C4-2B (cell line): ENCODE measurements at regions not wholly inside any gene's neighbourhood (a gene's known extent, or its start where the extent isn't known, plus 50 kb on each side); places are given as distances from the start of the nearest gene placed in this dataset.

Experiments used
- H3K27ac ChIP-seq: fragments of 450-650 bp; 2 replicates; pipeline ENCODE4 v1.5.1; 2017
- ZFX ChIP-seq: fragments of 450-650 bp; IDR thresholded peaks from 2 replicates; pipeline ENCODE4 v1.6.1; 2017
- TF ChIP-seq, protein P1 (sequence below): fragments of 450-650 bp; conservative IDR thresholded peaks from 2 replicates; pipeline ENCODE4 v1.5.1; 2017; ENCODE audit warnings: mild to moderate bottlenecking

DNA sequence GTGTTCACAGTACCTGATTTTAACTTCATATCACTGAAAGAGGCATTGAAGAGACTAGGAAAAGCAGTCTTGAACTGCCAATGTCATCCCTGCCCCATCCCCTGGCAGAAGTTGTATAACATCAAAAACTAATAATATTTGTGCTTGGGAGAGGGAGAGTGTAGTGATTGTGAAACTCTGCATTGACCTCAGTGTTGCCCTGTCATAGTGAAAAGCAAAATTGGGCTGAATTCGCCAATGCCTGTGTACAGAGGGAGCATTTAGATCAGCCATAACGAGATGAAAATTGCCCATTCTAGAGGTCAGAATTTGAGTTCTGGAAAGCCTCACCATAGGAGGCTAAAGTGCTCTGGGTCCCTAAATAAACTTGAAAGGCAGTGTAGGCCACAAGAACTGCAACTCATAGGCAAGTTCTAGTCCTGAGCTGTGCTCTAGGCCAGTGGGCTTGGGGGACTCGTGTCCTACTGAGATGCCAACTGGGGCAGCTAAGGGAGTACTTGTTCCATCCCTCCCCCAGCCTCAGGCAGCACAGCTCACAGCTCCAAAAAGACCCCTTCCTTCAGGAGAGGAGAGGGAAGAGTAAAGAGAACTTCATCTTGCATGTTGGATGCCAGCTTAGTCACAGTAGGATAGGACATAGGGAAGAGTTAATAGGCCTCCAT is 855.6 kb downstream of the TSN start:
- TF ChIP-seq, protein P1, sequence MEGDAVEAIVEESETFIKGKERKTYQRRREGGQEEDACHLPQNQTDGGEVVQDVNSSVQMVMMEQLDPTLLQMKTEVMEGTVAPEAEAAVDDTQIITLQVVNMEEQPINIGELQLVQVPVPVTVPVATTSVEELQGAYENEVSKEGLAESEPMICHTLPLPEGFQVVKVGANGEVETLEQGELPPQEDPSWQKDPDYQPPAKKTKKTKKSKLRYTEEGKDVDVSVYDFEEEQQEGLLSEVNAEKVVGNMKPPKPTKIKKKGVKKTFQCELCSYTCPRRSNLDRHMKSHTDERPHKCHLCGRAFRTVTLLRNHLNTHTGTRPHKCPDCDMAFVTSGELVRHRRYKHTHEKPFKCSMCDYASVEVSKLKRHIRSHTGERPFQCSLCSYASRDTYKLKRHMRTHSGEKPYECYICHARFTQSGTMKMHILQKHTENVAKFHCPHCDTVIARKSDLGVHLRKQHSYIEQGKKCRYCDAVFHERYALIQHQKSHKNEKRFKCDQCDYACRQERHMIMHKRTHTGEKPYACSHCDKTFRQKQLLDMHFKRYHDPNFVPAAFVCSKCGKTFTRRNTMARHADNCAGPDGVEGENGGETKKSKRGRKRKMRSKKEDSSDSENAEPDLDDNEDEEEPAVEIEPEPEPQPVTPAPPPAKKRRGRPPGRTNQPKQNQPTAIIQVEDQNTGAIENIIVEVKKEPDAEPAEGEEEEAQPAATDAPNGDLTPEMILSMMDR: no peak
- TF ChIP-seq ZFX: no peak
- no peak overlapping the region for H3K27ac ChIP-seq

DNA sequence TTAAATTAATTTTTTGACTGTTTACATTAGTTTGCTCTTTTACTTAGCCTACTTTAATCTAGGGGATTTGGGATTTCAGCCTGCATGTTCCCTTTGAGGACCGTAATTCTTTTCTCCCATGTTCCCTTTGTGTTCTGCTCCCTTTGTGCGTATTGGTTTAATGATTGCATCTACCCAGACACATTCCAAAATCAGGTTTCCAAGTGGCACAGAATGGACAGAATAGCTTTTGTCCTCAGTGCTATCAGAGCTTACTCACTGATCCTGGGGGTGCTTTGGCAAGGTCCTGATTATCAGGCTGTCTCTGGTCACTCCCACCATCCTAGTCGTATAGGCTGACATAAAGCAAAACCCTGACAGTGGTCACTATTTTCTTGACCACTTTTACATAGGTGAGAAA is 867.5 kb downstream of the TSN start:
- no peak for TF ChIP-seq ZFX
- TF ChIP-seq, protein P1: no peak
- H3K27ac ChIP-seq: no peak overlapping the region

DNA sequence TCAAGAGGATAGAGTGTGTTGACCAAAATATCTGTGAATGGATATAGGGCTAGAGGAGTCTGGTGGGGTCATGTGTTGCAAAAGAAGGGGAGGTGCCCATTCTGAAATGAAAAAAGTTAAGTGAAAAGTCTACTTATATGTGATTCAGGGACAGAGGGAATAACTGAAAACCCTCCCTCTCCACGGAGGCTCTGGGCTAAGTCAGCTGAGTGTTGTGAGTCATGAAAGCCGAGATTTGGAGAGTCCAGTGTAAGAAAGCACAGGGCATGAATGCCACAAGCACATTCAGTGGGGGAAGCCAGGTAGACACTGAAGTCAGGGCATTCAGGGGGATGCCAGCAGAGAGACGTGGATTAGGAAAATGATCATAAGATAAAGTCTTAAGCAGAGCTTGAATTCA is 871.9 kb downstream of the TSN start:
- TF ChIP-seq ZFX: no peak
- TF ChIP-seq, protein P1: no peak
- no peak overlapping the region for H3K27ac ChIP-seq

DNA sequence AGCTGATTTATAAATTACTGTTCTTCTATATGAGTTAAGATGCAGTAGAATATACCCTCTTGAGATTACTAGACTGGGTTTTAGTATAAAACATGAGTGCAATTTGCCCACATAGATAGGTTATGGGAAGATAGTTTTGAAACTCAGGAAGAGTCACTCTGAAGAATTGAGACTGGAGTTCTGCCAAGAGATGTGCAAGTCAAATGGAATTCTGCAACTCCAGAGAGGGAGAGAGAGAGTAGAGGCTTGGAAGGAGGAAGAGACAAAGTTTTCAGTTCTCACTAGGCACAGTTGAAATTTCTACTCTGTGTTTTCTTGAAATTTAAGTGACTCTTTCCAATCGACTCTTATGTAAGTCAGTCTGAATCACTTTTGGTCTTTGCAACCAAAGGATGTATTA is 878.8 kb downstream of the TSN start:
- no peak overlapping the region for H3K27ac ChIP-seq
- no peak for TF ChIP-seq ZFX
- TF ChIP-seq, protein P1: no peak

DNA sequence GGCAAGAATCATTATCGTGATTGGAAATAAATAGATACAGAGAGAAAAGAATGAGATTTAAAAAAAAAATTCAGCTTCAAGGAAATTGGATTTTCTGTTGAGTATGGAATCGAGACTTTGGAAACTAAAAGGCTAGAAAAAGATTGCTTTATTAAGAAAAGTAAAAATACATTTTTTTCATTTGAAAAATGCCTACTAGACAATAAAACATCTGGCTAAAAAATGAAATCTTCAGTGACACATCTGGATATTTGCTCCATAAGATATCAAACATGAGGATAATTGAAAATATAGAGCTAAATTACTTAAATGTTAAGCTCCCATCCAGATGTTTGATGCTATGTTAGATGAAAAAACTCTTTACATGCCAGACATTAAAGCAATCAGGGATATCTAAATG is 879.5 kb downstream of the TSN start:
- TF ChIP-seq, protein P1: no peak
- no peak for TF ChIP-seq ZFX
- no peak overlapping the region for H3K27ac ChIP-seq

DNA sequence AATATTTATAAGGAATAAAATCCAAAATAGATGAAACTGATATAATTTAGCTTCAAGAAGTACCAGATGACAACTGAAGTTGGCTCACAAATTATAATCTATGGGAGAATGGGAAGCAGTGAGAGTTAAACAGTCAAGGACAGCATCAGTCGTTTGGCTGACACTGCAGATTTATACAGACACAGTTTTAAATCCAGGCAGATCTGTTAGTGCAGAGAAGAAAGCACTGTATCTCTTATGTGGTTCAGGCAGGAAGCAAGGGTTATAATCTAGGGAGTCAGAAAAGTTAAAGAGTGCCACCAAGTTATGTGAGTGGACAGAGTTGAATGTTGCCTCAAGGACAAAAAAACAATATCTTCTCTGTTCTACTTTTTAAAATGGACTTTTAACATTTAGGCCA is 880.2 kb downstream of the TSN start:
- H3K27ac ChIP-seq: no peak overlapping the region
- no peak for TF ChIP-seq ZFX

DNA sequence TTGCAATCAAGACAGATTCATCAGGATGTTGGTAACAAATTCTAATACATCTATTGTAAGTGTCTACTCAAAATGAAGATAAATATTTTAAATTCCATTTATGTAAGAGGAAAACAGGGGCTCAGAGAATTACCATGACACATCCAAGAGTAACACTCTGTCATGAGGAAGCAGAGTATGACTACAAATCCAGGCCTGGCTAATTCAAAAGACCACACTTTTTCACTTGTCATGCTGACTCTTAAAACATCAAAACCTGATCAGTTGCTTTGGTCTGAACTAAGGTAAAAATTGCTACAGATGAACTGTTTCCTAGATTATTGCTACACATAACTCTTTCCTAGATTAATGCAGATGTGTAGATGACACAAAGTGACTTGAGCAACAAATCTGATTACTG is 880.6 kb downstream of the TSN start:
- TF ChIP-seq, protein P1: no peak
- TF ChIP-seq ZFX: no peak
- no peak overlapping the region for H3K27ac ChIP-seq

DNA sequence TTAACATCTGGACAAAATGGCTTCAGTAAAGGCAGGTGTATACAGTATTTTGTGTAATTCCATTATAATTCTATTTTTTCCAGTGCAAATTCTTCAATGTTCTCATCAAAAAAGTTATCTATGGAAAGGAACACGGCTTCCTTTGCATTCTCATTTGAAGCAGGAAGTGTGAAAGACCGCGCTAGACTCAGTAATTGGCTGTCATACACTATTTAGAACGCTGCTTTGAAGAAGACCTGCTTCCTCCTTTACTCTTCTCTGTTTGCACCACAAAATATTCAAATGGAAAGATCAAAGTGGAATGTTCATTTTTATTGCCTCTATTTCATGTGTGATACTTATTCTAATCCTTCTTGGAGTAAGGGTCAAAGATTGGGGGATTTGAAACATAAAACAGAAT is 883.7 kb downstream of the TSN start:
- no peak overlapping the region for H3K27ac ChIP-seq
- no peak for TF ChIP-seq ZFX
- TF ChIP-seq, protein P1: no peak
